ENCODE measurements at regions not wholly inside any gene's neighbourhood (a gene's known extent, or its start where the extent isn't known, plus 50 kb on each side); places are given as distances from the start of the nearest gene placed in this dataset.

DNA sequence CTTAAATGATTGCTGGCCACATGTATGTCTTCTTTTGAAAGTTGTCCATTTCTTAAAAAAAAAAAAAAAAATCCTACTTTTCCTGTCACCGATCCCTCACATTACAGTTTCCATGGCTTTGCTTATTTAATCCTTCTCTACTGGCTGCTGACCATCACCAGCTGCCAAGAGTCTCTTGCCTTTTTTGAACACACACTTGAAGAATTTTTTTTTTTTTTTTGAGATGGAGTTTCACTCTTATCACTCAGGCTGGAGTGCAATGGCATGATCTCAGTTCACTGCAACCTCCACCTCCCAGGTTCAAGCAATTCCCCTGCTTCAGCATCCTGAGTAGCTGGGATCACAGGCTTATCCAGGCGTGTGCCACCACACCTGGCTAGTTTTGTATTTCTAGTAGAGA, 134.0 kb downstream of the ANXA5 start:
- no peak overlapping the region for H3K4me3 ChIP-seq
- intact Hi-C loops (cut with DNase I; ENCODE audit: low total_unique reads), result no loop called here
- no peaks in the 10 kb centered on the region for H3K36me3 ChIP-seq
- no peak for DNase-seq
- no peak overlapping the region for H3K27ac ChIP-seq
- no peak for TF ChIP-seq POLR2AphosphoS5 (IDR thresholded peaks at IDR 0.05)
- no peak for TF ChIP-seq POLR2A (IDR thresholded peaks at IDR 0.05)
- TF ChIP-seq, protein P1, sequence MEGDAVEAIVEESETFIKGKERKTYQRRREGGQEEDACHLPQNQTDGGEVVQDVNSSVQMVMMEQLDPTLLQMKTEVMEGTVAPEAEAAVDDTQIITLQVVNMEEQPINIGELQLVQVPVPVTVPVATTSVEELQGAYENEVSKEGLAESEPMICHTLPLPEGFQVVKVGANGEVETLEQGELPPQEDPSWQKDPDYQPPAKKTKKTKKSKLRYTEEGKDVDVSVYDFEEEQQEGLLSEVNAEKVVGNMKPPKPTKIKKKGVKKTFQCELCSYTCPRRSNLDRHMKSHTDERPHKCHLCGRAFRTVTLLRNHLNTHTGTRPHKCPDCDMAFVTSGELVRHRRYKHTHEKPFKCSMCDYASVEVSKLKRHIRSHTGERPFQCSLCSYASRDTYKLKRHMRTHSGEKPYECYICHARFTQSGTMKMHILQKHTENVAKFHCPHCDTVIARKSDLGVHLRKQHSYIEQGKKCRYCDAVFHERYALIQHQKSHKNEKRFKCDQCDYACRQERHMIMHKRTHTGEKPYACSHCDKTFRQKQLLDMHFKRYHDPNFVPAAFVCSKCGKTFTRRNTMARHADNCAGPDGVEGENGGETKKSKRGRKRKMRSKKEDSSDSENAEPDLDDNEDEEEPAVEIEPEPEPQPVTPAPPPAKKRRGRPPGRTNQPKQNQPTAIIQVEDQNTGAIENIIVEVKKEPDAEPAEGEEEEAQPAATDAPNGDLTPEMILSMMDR (IDR thresholded peaks at IDR 0.05 in 8 of 11, conservative IDR thresholded peaks at IDR 0.05 in 3 of 11), result no peak
- no peaks in the 10 kb centered on the region for H3K9me3 ChIP-seq
- WGBS, 5 donors, result 75 to 90% (median 79%) methylated on average over 2 of the region's 2 CpGs
- H3K4me1 ChIP-seq, result no peaks in the 10 kb centered on the region
- peaks cover 0 to 8% (median 0%) of the 10 kb centered on the region in 7 donors for H3K27me3 ChIP-seq (replicated peaks in 1 of 7)

DNA sequence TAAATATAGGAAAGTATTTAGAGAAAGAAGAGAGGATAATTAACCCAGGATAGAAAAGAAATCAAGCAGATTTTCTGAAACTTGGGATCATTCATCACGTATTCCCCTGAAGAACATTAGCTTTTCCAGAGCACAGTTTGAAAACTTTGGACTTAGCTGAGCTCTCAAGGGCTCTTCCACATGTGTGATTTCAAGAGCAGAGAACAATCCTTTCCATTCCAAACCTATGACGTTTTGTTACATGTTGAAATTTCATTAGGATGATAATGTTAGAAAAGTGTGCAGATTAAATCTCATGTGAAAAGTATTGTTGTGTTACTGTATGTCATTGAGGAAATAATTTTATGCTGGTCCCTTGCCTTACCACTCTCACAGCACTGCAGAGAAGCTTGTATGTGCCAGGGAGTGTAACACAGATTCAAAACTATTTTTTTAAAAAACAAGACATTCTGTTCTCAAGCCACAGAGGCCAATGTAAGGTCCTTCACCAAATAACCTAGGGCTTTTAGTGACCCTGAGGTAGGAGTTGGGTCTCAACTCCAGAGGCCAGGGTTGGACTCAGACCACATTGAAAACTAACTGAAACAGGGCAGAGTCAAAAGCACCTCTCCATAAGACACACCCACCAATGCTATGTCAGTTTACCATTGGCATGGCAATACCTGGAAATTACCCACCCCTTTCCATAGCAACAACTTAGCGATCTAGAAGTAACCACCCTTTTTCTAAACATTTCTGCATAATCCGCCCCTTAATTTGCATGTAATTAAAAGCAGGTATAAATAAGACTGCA, 141.3 kb downstream of the ANXA5 start:
- WGBS, 5 donors, result 65 to 80% (median 77%) methylated on average over 4 of the region's 4 CpGs
- Histone ChIP-seq H3K9me3 (peaks cover 0 to under 1% (median 0%) of the 10 kb centered on the region in 8 donors), H3K36me3 (no peaks in the 10 kb centered on the region), H3K27ac (no peak overlapping the region), H3K4me3 (no peak overlapping the region), H3K4me1 (no peaks in the 10 kb centered on the region), H3K27me3 (replicated peaks in 1 of 7) (peaks cover 0 to 2% (median 0%) of the 10 kb centered on the region in 7 donors)
- TF ChIP-seq, protein P1 (IDR thresholded peaks at IDR 0.05 in 8 of 11, conservative IDR thresholded peaks at IDR 0.05 in 3 of 11), result no peak
- TF ChIP-seq POLR2AphosphoS5 (IDR thresholded peaks at IDR 0.05) (no peak), POLR2A (IDR thresholded peaks at IDR 0.05) (no peak)
- DNase-seq, result no peak
- intact Hi-C loops (cut with DNase I; ENCODE audit: low total_unique reads), result no loop called here

DNA sequence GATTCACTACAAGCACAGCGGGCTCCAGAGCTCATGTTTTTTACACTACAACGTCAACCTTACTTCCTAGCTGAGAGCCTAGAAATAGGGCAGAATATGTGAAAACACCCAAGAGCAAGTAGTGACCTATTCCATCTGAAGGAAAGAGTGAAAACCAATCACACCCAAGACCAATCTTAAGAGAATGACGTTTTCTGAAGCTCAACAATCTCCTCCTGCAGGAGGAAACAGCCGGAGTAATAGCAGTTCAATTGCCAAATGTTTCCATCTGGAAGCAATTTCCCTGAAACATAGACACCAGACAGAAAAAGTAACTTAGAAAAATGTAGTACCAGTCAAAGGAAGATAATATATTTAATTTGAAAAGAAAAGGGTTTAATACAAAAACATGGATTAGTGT, 142.4 kb downstream of the ANXA5 start:
- Histone ChIP-seq H3K4me3 (no peak overlapping the region), H3K9me3 (peaks cover 0 to 5% (median 0%) of the 10 kb centered on the region in 8 donors), H3K4me1 (no peaks in the 10 kb centered on the region), H3K27ac (no peak overlapping the region), H3K36me3 (no peaks in the 10 kb centered on the region), H3K27me3 (replicated peaks in 1 of 7) (peaks cover 0 to 10% (median 0%) of the 10 kb centered on the region in 7 donors)
- DNase-seq, result no peak
- no peak for TF ChIP-seq POLR2AphosphoS5 (IDR thresholded peaks at IDR 0.05)
- TF ChIP-seq, protein P1 (IDR thresholded peaks at IDR 0.05 in 8 of 11, conservative IDR thresholded peaks at IDR 0.05 in 3 of 11), result no peak
- TF ChIP-seq POLR2A (IDR thresholded peaks at IDR 0.05), result no peak
- intact Hi-C loops (cut with DNase I; ENCODE audit: low total_unique reads), result no loop called here
- WGBS, 5 donors, result 56 to 70% (median 65%) methylated on average over 4 of the region's 4 CpGs

DNA sequence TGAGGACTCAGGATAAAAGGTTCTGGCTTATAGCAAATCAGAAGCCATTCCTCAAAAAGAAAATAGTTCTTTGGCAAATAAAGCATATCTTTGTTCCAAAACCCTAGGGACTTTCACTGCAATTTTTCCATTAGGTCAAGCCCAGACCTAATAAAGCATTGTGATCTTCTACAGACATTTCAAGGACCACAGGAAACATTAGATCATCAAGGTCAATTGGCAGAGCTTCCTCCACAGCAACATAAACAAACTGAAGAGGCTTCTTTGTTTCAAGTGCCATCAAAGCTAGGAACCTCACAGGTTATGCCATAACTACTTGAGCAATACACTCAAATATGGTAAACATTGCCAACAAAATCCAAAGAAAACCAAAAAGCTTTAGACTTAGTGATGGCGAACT, 144.9 kb downstream of the ANXA5 start:
- no peak for DNase-seq
- Histone ChIP-seq H3K4me3 (no peak overlapping the region), H3K4me1 (no peaks in the 10 kb centered on the region), H3K9me3 (peaks cover 0 to 5% (median 0%) of the 10 kb centered on the region in 8 donors), H3K36me3 (no peaks in the 10 kb centered on the region), H3K27me3 (replicated peaks in 1 of 7) (peaks cover 0 to 10% (median 0%) of the 10 kb centered on the region in 7 donors), H3K27ac (no peak overlapping the region)
- TF ChIP-seq, protein P1 (IDR thresholded peaks at IDR 0.05 in 8 of 11, conservative IDR thresholded peaks at IDR 0.05 in 3 of 11), result no peak
- TF ChIP-seq POLR2AphosphoS5 (IDR thresholded peaks at IDR 0.05) (no peak), POLR2A (IDR thresholded peaks at IDR 0.05) (no peak)
- 54 to 76% (median 67%) methylated on average over 1 of the region's 1 CpG for WGBS, 5 donors
- intact Hi-C loops (cut with DNase I; ENCODE audit: low total_unique reads), result no loop called here
